ENCODE measurements at regions not wholly inside any gene's neighbourhood (a gene's known extent, or its start where the extent isn't known, plus 50 kb on each side); places are given as distances from the start of the nearest gene placed in this dataset.
A peak's percentile ranks its signal among the peaks of the same experiment; 100 is the strongest.

DNA sequence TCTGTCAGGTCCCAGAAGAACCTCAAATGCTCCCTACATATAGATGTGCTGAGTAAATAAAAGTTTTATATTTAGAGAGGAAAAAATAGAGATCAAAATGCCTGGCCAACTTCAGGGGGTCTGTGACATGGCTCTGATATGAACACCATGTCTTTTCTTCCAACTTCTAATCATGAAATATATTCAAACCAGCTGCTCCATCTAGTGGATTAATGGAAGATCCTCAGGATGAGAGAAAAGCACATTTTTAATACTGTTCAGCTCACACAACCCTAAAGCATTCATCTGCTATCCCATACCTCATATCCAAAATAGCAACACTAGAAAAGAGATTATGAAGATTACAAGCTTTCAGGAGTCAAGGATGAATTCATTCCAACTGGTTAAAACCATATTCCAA is 56.0 kb upstream of the DOCK9 start:
- no peaks in the 10 kb centered on the region for H3K4me1 Mint-ChIP-seq
- DNase-seq (ENCODE audit: low spot score in 2 of 2, unreplicated experiment in 2 of 2) = no peak
- TF ChIP-seq, protein P1, sequence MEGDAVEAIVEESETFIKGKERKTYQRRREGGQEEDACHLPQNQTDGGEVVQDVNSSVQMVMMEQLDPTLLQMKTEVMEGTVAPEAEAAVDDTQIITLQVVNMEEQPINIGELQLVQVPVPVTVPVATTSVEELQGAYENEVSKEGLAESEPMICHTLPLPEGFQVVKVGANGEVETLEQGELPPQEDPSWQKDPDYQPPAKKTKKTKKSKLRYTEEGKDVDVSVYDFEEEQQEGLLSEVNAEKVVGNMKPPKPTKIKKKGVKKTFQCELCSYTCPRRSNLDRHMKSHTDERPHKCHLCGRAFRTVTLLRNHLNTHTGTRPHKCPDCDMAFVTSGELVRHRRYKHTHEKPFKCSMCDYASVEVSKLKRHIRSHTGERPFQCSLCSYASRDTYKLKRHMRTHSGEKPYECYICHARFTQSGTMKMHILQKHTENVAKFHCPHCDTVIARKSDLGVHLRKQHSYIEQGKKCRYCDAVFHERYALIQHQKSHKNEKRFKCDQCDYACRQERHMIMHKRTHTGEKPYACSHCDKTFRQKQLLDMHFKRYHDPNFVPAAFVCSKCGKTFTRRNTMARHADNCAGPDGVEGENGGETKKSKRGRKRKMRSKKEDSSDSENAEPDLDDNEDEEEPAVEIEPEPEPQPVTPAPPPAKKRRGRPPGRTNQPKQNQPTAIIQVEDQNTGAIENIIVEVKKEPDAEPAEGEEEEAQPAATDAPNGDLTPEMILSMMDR (IDR thresholded peaks at IDR 0.05; ENCODE audit: unreplicated experiment) = peak; percentile 47
- H3K27me3 Mint-ChIP-seq (ENCODE audit: low read depth) = no peaks in the 10 kb centered on the region
- peaks cover 5% of the 10 kb centered on the region for H3K9me3 Mint-ChIP-seq
- no peaks in the 10 kb centered on the region for H3K36me3 Mint-ChIP-seq
- no peak overlapping the region for H3K27ac Mint-ChIP-seq
- no peak overlapping the region for H3K4me3 Mint-ChIP-seq

DNA sequence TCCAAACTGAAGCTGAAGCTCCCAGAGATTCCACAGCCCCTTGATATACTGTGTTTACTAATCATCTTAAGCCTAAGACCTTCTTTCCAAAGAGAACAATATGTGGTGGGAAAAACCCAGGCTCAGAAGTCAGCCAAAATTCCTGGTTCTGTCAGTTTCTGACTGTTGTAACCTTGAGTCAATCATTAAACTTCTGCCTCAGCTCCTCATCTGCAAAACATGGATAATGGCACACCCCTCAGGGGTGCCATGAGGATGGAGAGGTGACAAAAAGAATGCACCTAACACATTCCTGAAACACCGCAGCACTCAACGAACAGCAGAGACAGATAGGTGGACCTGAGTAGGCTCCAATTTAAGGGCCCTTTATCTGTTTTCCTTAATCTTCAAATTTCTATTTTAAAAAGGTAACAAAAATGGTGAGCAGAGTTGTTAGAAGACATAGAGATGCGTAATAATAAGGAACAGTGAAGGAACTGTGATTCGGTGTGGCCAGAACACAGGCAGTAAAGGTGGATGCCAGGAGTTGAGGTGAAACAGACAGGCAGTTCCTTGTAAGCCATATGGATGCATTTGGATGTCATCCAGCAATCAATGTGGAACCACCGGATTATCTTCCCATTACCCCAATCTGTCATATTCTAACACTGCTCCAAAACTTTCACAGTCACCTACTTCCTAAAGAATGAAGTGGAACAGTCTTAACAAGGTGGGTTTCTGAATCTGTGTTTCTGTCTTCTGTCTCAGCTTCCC is 56.6 kb upstream of the DOCK9 start:
- TF ChIP-seq, protein P1 (IDR thresholded peaks at IDR 0.05; ENCODE audit: unreplicated experiment) = no peak
- Mint-ChIP-seq H3K27ac (no peak overlapping the region), H3K27me3 (ENCODE audit: low read depth) (no peaks in the 10 kb centered on the region), H3K9me3 (peaks cover 3% of the 10 kb centered on the region), H3K4me3 (no peak overlapping the region), H3K4me1 (no peaks in the 10 kb centered on the region), H3K36me3 (no peaks in the 10 kb centered on the region)
- no peak for DNase-seq (ENCODE audit: low spot score in 2 of 2, unreplicated experiment in 2 of 2)

GRCh38 chr13:99035715-99036114 is 57.9 kb upstream of the DOCK9 start:
- no peak overlapping the region for H3K27ac Mint-ChIP-seq
- H3K9me3 Mint-ChIP-seq = peaks cover 3% of the 10 kb centered on the region

DNA sequence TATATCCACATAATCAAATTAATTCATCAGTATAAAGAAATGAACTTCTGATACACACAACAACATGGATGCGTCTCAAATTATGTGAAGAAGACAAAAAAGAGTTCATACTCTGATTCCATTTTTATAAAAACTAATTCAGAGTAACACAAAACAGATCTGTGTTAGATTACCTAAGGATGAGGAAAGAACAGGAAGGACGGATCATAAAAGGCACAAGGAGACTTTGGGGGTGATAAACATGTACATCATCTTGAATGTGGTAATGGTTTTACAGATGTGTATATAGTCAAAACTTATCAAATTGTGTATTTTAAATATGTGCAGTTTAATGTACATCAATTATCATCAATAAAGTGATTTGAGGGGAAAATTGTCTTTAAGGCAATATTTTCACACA is 59.9 kb upstream of the DOCK9 start:
- Mint-ChIP-seq H3K27ac (no peak overlapping the region), H3K36me3 (no peaks in the 10 kb centered on the region), H3K4me1 (peaks cover 19% of the 10 kb centered on the region), H3K27me3 (ENCODE audit: low read depth) (no peaks in the 10 kb centered on the region), H3K4me3 (no peak overlapping the region), H3K9me3 (peaks cover 3% of the 10 kb centered on the region)
- DNase-seq (ENCODE audit: low spot score in 2 of 2, unreplicated experiment in 2 of 2) = no peak
- TF ChIP-seq, protein P1 (IDR thresholded peaks at IDR 0.05; ENCODE audit: unreplicated experiment) = no peak

More at GRCh38 chr13:99035715-99036114, 57.9 kb upstream of the DOCK9 start:
- Mint-ChIP-seq H3K27me3 (ENCODE audit: low read depth) (no peaks in the 10 kb centered on the region), H3K36me3 (no peaks in the 10 kb centered on the region), H3K4me1 (peaks cover 4% of the 10 kb centered on the region), H3K4me3 (no peak overlapping the region)
- DNase-seq (ENCODE audit: low spot score in 2 of 2, unreplicated experiment in 2 of 2) = no peak
- TF ChIP-seq, protein P1 (IDR thresholded peaks at IDR 0.05; ENCODE audit: unreplicated experiment) = no peak

DNA sequence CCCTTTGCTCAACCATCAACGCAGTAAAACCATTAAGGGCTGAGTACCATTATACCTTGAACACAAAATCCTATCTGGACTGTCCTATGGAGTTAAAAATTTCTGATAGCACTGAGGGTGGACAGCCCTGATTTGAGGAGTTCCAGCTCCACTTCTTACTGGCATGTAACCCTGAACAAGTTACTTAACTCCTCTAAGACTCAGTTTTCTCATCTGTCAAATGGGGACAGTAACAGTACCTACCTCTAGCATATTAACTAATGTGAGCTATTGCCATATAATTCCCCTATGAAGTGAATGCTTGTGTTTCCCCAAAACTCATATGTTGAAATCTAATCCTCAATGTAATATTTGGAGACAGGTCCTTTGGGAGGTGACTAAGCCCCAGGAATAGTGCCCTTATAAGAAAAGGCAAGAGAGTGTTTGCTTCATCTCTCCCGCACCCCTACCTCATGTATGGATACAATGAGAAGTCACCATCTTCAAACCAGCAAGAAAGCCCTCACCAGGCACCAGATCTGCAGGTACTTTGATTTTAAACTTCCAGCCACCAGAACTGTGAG is 61.9 kb upstream of the DOCK9 start:
- H3K4me3 Mint-ChIP-seq = no peak overlapping the region
- H3K4me1 Mint-ChIP-seq = peaks cover 19% of the 10 kb centered on the region
- no peak overlapping the region for H3K27ac Mint-ChIP-seq
- H3K36me3 Mint-ChIP-seq = no peaks in the 10 kb centered on the region
- no peaks in the 10 kb centered on the region for H3K27me3 Mint-ChIP-seq (ENCODE audit: low read depth)
- H3K9me3 Mint-ChIP-seq = peaks cover 3% of the 10 kb centered on the region
- TF ChIP-seq, protein P1 (IDR thresholded peaks at IDR 0.05; ENCODE audit: unreplicated experiment) = no peak
- no peak for DNase-seq (ENCODE audit: low spot score in 2 of 2, unreplicated experiment in 2 of 2)

Data from mesothelial cell of epicardium (in vitro differentiated cells).